C4-2B (cell line): ENCODE measurements at regions not wholly inside any gene's neighbourhood (a gene's known extent, or its start where the extent isn't known, plus 50 kb on each side); places are given as distances from the start of the nearest gene placed in this dataset.

Source experiments
- CTCF ChIP-seq: fragments of 450-650 bp; conservative IDR thresholded peaks from 2 replicates; pipeline ENCODE4 v1.5.1; 2017; ENCODE audit warnings: mild to moderate bottlenecking
- ZFX ChIP-seq: fragments of 450-650 bp; IDR thresholded peaks from 2 replicates; pipeline ENCODE4 v1.6.1; 2017

GRCh38 chr13:50220938-50221337 lies 205.7 kb downstream of the KCNRG start:
- TF ChIP-seq CTCF (no peak), ZFX (no peak)
